H1 (cell line): ENCODE measurements at regions not wholly inside any gene's neighbourhood (a gene's known extent, or its start where the extent isn't known, plus 50 kb on each side); places are given as distances from the start of the nearest gene placed in this dataset.
"Not testable (repeated sequence)": the region's sequence is repeated elsewhere in the genome, so short reads cannot be mapped to it uniquely, and the experiment has no call there.

Experiments used
- CTCF ChIA-PET: fragments of 300-600 bp; sonication (Branson Sonifier 250); formaldehyde crosslinking; loops from one replicate; lab custom pipeline; 2021; ENCODE audit not compliant: partially characterized antibody; lab: Charles Lee
- POLR2A ChIA-PET: fragments of 300-600 bp; sonication (Branson Sonifier 250); formaldehyde crosslinking; loops from one replicate; lab custom pipeline; 2021; ENCODE audit warnings: inconsistent platforms; ENCODE audit not compliant: partially characterized antibody; lab: Charles Lee
- DNase-seq, 2 experiments: peaks; one replicate each; pipeline versions ENCODE4 v3.0.0 to v3.0.0-alpha.2; 2010 to 2022; ENCODE audit warnings: low spot score in 2 of 2, low read depth in 1 of 2, mixed read lengths in 1 of 2
- FAIRE-seq: peaks from 2 replicates; lab custom pipeline; 2011; peaks lifted over from hg19 to GRCh38; lab: Jason Lieb, UNC
- H2AFZ ChIP-seq: 2 replicates; pipeline ENCODE4 v1.8.1; 2012; ENCODE audit warnings: low read length, inconsistent platforms
- H2AK5ac ChIP-seq: 2 replicates; pipeline ENCODE4 v1.6.1; 2013; ENCODE audit warnings: low read depth, low read length
- H2BK120ac ChIP-seq: replicated peaks from 2 replicates; pipeline ENCODE3; 2013; ENCODE audit warnings: low read depth, low read length, inconsistent platforms
- H2BK12ac ChIP-seq: 2 replicates; pipeline ENCODE4 v1.6.1; 2013; ENCODE audit warnings: low read depth, low read length
- H2BK15ac ChIP-seq: 2 replicates; pipeline ENCODE4 v1.6.1; 2013; ENCODE audit warnings: low read length
- H2BK20ac ChIP-seq: 2 replicates; pipeline ENCODE4 v1.6.1; 2013; ENCODE audit warnings: low read length
- H2BK5ac ChIP-seq: 2 replicates; pipeline ENCODE4 v1.6.1; 2013; ENCODE audit warnings: low read depth, low read length
- H3K14ac ChIP-seq: 2 replicates; pipeline ENCODE4 v1.6.1; 2013; ENCODE audit warnings: inconsistent platforms; ENCODE audit not compliant: insufficient read length
- H3K18ac ChIP-seq: 2 replicates; pipeline ENCODE4 v1.6.1; 2013; ENCODE audit warnings: low read length; ENCODE audit errors: extremely low read depth
- H3K23ac ChIP-seq: 2 replicates; pipeline ENCODE4 v1.6.1; 2013; ENCODE audit warnings: inconsistent platforms; ENCODE audit not compliant: insufficient read length
- H3K23me2 ChIP-seq: 2 replicates; pipeline ENCODE4 v1.6.1; 2013; ENCODE audit warnings: low read depth, low read length
- H3K27ac ChIP-seq: 2 replicates; pipeline ENCODE4 v1.6.1; 2011; ENCODE audit warnings: low read depth, low read length, inconsistent platforms
- H3K27me3 ChIP-seq, 4 experiments: replicated peaks in 1 of 4; 1 replicate in 1 of 4; 2 replicates in 3 of 4; pipeline versions ENCODE4 v1.6.1 to v1.8.1; 2011 to 2013; ENCODE audit warnings: low read length in 3 of 4, mild to moderate bottlenecking in 3 of 4, inconsistent platforms in 2 of 4, mixed read lengths in 2 of 4, moderate library complexity in 1 of 4; ENCODE audit not compliant: control insufficient read depth in 3 of 4, insufficient read depth in 3 of 4; ENCODE audit errors: extremely low read depth in 1 of 4
- H3K36me3 ChIP-seq, 4 experiments: 2 replicates each; pipeline versions ENCODE4 v1.6.1 to v1.8.1; 2011 to 2013; ENCODE audit warnings: mild to moderate bottlenecking in 4 of 4, low read length in 3 of 4, moderate library complexity in 2 of 4, control low read depth in 1 of 4, inconsistent platforms in 1 of 4; ENCODE audit not compliant: insufficient read depth in 4 of 4, control insufficient read depth in 2 of 4
- H3K4ac ChIP-seq: replicated peaks from 2 replicates; pipeline ENCODE3; 2013; ENCODE audit warnings: low read length, low read depth, mixed read lengths, inconsistent platforms; ENCODE audit not compliant: insufficient read length
- H3K4me1 ChIP-seq, 4 experiments: replicated peaks in 1 of 4; 1 replicate in 1 of 4; 2 replicates in 3 of 4; pipeline versions ENCODE4 v1.6.1 to v1.8.1; 2011 to 2013; ENCODE audit warnings: low read length in 3 of 4, inconsistent platforms in 2 of 4, mixed read lengths in 1 of 4; ENCODE audit not compliant: insufficient read depth in 4 of 4, control insufficient read depth in 3 of 4
- H3K4me2 ChIP-seq, 2 experiments: 2 replicates each; pipeline versions ENCODE4 v1.6.1 to v1.8.1; 2011 to 2013; ENCODE audit warnings: low read depth in 2 of 2, low read length in 2 of 2, control low read depth in 1 of 2, inconsistent platforms in 1 of 2, mild to moderate bottlenecking in 1 of 2; ENCODE audit not compliant: insufficient read depth in 1 of 2
- H3K4me3 ChIP-seq, 4 experiments: fragments of 200-600, 300-600 bp in 1 of 4; sonication (generic), shearing (Covaris generic), sonication (Bioruptor Twin) in 1 of 4; 2 replicates each; pipeline versions ENCODE4 v1.5.1 to v1.8.1; 2011 to 2016; ENCODE audit warnings: low read length in 4 of 4, low read depth in 3 of 4, control low read depth in 2 of 4, inconsistent platforms in 2 of 4, mild to moderate bottlenecking in 2 of 4, mixed read lengths in 1 of 4, moderate library complexity in 1 of 4; ENCODE audit not compliant: insufficient read depth in 2 of 4; ENCODE audit errors: extremely low read depth in 1 of 4
- H3K56ac ChIP-seq: replicated peaks from 2 replicates; pipeline ENCODE3; 2013; ENCODE audit warnings: low read depth, mild to moderate bottlenecking, mixed read lengths, low read length, inconsistent platforms; ENCODE audit not compliant: insufficient read length
- H3K79me1 ChIP-seq: 2 replicates; pipeline ENCODE4 v1.6.1; 2013; ENCODE audit warnings: low read depth, low read length, control low read depth
- H3K79me2 ChIP-seq, 2 experiments: 2 replicates each; pipeline versions ENCODE4 v1.6.1 to v1.8.1; 2012 to 2013; ENCODE audit warnings: low read length in 2 of 2, mild to moderate bottlenecking in 2 of 2, inconsistent platforms in 1 of 2; ENCODE audit not compliant: insufficient read depth in 2 of 2, control insufficient read depth in 1 of 2
- H3K9ac ChIP-seq, 4 experiments: replicated peaks in 1 of 4; 1 replicate in 1 of 4; 2 replicates in 3 of 4; pipeline versions ENCODE4 v1.6.1 to v1.8.1; 2011 to 2013; ENCODE audit warnings: low read depth in 3 of 4, low read length in 3 of 4, control low read depth in 2 of 4, mild to moderate bottlenecking in 2 of 4, moderate library complexity in 2 of 4, inconsistent platforms in 1 of 4; ENCODE audit errors: extremely low read depth in 1 of 4
- H3K9me3 ChIP-seq, 2 experiments: 2 replicates each; pipeline versions ENCODE4 v1.6.1 to v1.8.1; 2012 to 2013; ENCODE audit warnings: mild to moderate bottlenecking in 2 of 2, moderate library complexity in 2 of 2, control low read depth in 1 of 2, inconsistent platforms in 1 of 2, low read depth in 1 of 2, low read length in 1 of 2, mixed read lengths in 1 of 2; ENCODE audit not compliant: insufficient read depth in 2 of 2
- H4K20me1 ChIP-seq, 2 experiments: replicated peaks in 1 of 2; 2 replicates each; pipeline versions ENCODE3 to v1.8.1; 2011 to 2013; ENCODE audit warnings: inconsistent platforms in 2 of 2, low read length in 2 of 2, mild to moderate bottlenecking in 1 of 2; ENCODE audit not compliant: insufficient read depth in 2 of 2, control insufficient read depth in 1 of 2
- H4K5ac ChIP-seq: 2 replicates; pipeline ENCODE4 v1.6.1; 2013; ENCODE audit warnings: low read length, low read depth, mixed read lengths, inconsistent platforms; ENCODE audit not compliant: insufficient read length
- H4K8ac ChIP-seq: 2 replicates; pipeline ENCODE4 v1.8.0; 2013; ENCODE audit warnings: mild to moderate bottlenecking, moderate library complexity, low read length, inconsistent platforms; ENCODE audit not compliant: insufficient read depth; ENCODE audit errors: extremely low read depth
- H4K91ac ChIP-seq: replicated peaks from 2 replicates; pipeline ENCODE3; 2013; ENCODE audit warnings: low read length, mixed read lengths, inconsistent platforms; ENCODE audit not compliant: insufficient read length
- WGBS, 2 experiments: shearing (Covaris generic) in 1 of 2; methylation state at CpG; one replicate each; pipeline versions ENCODE4 v1.1.6 to v1.1.7; 2013 to 2015; ENCODE audit warnings: low lambda C conversion rate in 2 of 2, mixed read lengths in 2 of 2, inconsistent platforms in 1 of 2, low coverage in 1 of 2, missing lambda C conversion rate in 1 of 2; ENCODE audit not compliant: insufficient replicate concordance in 2 of 2, insufficient coverage in 1 of 2, insufficient read length in 1 of 2; ENCODE audit errors: extremely low coverage in 1 of 2, missing lambda C conversion rate in 1 of 2; 5-methylcytosine and 5-hydroxymethylcytosine counted together

DNA sequence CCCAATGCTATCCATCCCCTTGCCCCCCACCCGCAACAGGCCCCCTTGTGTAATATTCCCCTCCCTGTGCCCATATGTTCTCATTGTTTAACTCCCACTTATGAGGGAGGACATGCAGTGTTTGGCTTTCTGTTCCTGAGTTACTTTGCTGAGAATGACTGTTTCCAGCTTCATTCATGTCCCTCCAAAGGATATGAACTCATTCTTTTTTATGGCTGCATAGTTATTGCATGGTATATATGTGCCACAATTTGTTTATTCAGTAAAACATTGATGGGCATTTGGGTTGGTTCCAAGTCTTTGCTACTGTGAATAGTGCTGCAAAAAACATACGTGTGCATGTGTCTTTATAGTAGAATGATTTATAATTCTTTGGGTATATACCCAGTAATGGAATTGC is 128.4 kb upstream of the RAPGEF2 start:
- H2BK5ac ChIP-seq, POLR2A ChIA-PET, H3K4me1 ChIP-seq, H3K79me2 ChIP-seq, H3K23ac ChIP-seq, H3K56ac ChIP-seq, H3K27ac ChIP-seq, H4K20me1 ChIP-seq, H3K27me3 ChIP-seq, H2BK20ac ChIP-seq, H3K9ac ChIP-seq, H3K4ac ChIP-seq, H3K79me1 ChIP-seq, H3K9me3 ChIP-seq, H3K36me3 ChIP-seq, DNase-seq, FAIRE-seq, H3K14ac ChIP-seq, H2AK5ac ChIP-seq, H4K91ac ChIP-seq, H2AFZ ChIP-seq, H3K4me3 ChIP-seq, H3K4me2 ChIP-seq, H2BK120ac ChIP-seq, H2BK12ac ChIP-seq, H4K5ac ChIP-seq, H2BK15ac ChIP-seq, H4K8ac ChIP-seq, H3K23me2 ChIP-seq, H3K18ac ChIP-seq: not testable (repeated sequence)
- WGBS, 2 experiments, result 92% methylated on average over 2 of the region's 2 CpGs; no CpG with 5 or more reads in 1 of the 2 experiments
- CTCF ChIA-PET, result interaction anchor here (0.7 to 1.4 kb wide), 2 partner anchors 17 to 77 kb away, joined by 3 to 6 read pairs; no protein-coding TSS in a partner anchor

- H3K27me3 ChIP-seq, H2BK15ac ChIP-seq, FAIRE-seq, H4K5ac ChIP-seq, DNase-seq, H3K4ac ChIP-seq, H3K4me3 ChIP-seq, H3K23me2 ChIP-seq, H4K91ac ChIP-seq, H3K56ac ChIP-seq, H3K27ac ChIP-seq, H3K9ac ChIP-seq, H3K4me1 ChIP-seq, H3K79me2 ChIP-seq, H3K18ac ChIP-seq, H2BK5ac ChIP-seq, H3K9me3 ChIP-seq, H3K23ac ChIP-seq, H2AFZ ChIP-seq, H3K36me3 ChIP-seq, H4K8ac ChIP-seq, H2BK120ac ChIP-seq, H4K20me1 ChIP-seq, H2BK12ac ChIP-seq, H3K4me2 ChIP-seq, CTCF ChIA-PET, H2BK20ac ChIP-seq, H2AK5ac ChIP-seq, H3K14ac ChIP-seq, H3K79me1 ChIP-seq: not testable (repeated sequence)
- POLR2A ChIA-PET, result interaction anchor here (0.6 kb wide), 1 partner anchor 114 kb away, joined by 3 read pairs; no protein-coding TSS in a partner anchor
- 95% methylated on average over 5 of the region's 5 CpGs; no CpG with 5 or more reads in 1 of the 2 experiments for WGBS, 2 experiments
Measured at GRCh38 chr4:158980711-158981110, 122.2 kb upstream of the RAPGEF2 start.
